Fibroblast of gingiva (primary cell): ENCODE measurements at regions not wholly inside any gene's neighbourhood (a gene's known extent, or its start where the extent isn't known, plus 50 kb on each side); places are given as distances from the start of the nearest gene placed in this dataset.
"Not testable (repeated sequence)": the region's sequence is repeated elsewhere in the genome, so short reads cannot be mapped to it uniquely, and the experiment has no call there.

Experiments
- DNase-seq: peaks from one replicate; pipeline ENCODE4 v3.0.0-alpha.2; 2011; ENCODE audit warnings: low read depth

GRCh38 chr6:19547507-19547906 is 289.7 kb upstream of the ID4 start:
- DNase-seq, result no peak

GRCh38 chr6:19549109-19549508 is 288.1 kb upstream of the ID4 start:
- DNase-seq, result no peak

- no peak for DNase-seq
These were observed 286.8 kb upstream of the ID4 start for GRCh38 chr6:19550380-19550779.

GRCh38 chr6:19551611-19552010 is 285.6 kb upstream of the ID4 start:
- no peak for DNase-seq

- DNase-seq, result no peak
These were observed 285.1 kb upstream of the ID4 start for GRCh38 chr6:19552076-19552475.

- DNase-seq, result no peak
These were observed 284.6 kb upstream of the ID4 start for GRCh38 chr6:19552588-19552987.

GRCh38 chr6:19554356-19555225 is 282.6 kb upstream of the ID4 start:
- no peak for DNase-seq

GRCh38 chr6:19557191-19557590 is 280.0 kb upstream of the ID4 start:
- DNase-seq, result no peak

- no peak for DNase-seq
These were observed 279.0 kb upstream of the ID4 start for GRCh38 chr6:19558201-19558600.

- DNase-seq, result no peak
These were observed 278.2 kb upstream of the ID4 start for GRCh38 chr6:19558934-19559333.

GRCh38 chr6:19562468-19562867 is 274.7 kb upstream of the ID4 start:
- DNase-seq, result no peak

- DNase-seq, result no peak
These were observed 267.6 kb upstream of the ID4 start for GRCh38 chr6:19569563-19569962.

GRCh38 chr6:19571176-19571575 is 266.0 kb upstream of the ID4 start:
- DNase-seq, result no peak

GRCh38 chr6:19578481-19578880 is 258.7 kb upstream of the ID4 start:
- DNase-seq, result peak; percentile 21

GRCh38 chr6:19584207-19584606 is 253.0 kb upstream of the ID4 start:
- DNase-seq, result not testable (repeated sequence)

GRCh38 chr6:19587238-19587942 is 249.8 kb upstream of the ID4 start:
- DNase-seq, result peak; percentile 5

- no peak for DNase-seq
These were observed 246.6 kb upstream of the ID4 start for GRCh38 chr6:19590501-19591131.

- no peak for DNase-seq
These were observed 239.3 kb upstream of the ID4 start for GRCh38 chr6:19597809-19598320.

- no peak for DNase-seq
These were observed 237.2 kb upstream of the ID4 start for GRCh38 chr6:19599796-19600464.

GRCh38 chr6:19602434-19603013 is 234.6 kb upstream of the ID4 start:
- DNase-seq, result no peak

GRCh38 chr6:19603721-19604120 is 233.4 kb upstream of the ID4 start:
- DNase-seq, result peak; percentile 4

GRCh38 chr6:19605624-19606023 is 231.5 kb upstream of the ID4 start:
- no peak for DNase-seq
